SKM-1 treated with dmso at 0.1 percent for 144 hours (cell line): ENCODE measurements at regions not wholly inside any gene's neighbourhood (a gene's known extent, or its start where the extent isn't known, plus 50 kb on each side); places are given as distances from the start of the nearest gene placed in this dataset.

ENCODE experiments used
- DNase-seq: peaks from one replicate; lab custom pipeline; 2025; ENCODE audit not compliant: unreplicated experiment; lab: John Stamatoyannopoulos, UW

DNA sequence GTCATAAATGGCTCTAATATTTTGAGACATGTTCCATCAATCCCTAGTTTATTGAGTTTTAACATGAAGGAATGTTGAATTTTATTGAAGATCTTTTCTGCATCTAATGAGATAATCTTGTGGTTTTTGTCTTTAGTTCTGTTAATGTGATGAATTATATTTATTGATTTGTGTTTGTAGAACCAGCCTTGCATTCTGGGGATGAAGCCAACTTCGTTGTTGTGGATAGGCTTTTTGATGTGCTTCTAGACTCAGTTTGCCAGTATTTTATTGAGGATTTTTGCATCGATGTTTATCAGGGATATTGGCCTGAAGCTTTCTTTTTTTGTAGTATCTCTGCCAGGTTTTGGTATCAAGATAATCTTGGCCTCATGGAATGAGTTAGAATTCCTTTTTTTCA is 72.0 kb upstream of the CD96 start:
- no peak for DNase-seq

DNA sequence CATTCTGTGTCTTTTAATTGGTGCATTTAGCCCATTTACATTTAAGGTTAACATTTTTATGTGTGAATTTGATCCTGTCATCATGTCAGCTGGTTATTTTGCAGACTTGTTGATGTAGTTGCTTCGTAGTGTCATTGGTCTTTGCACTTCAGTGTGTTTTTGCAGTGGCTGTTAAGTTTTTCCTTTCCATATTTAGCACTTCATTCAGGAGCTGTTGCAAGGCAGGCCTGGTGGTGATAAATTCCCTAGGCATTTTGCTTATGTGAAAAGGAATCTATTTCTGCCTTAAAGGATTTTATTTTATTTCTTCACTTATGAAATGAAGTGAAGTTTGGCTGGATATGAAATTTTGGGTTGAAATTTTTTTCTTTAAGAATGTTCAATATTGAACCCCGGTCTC is 70.2 kb upstream of the CD96 start:
- no peak for DNase-seq

DNA sequence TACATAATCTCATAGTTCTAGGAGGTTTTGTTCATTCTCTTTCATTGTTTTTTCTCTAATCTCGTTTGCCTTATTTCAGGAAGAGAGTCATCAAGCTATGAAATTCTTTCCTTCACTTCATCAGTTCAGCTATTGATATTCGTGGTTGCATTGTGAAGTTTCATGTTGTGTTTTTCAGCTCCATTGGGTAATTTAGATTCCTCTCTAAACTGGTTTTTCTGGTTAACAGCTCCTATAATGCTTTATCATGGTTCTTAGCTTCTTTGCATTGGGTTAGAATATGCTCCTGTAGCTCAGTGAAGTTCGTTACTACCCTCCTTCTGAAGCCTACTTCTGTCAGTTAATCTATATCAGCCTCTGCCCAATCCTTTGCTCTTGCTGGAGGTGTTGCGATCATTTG is 69.4 kb upstream of the CD96 start:
- DNase-seq: no peak

DNA sequence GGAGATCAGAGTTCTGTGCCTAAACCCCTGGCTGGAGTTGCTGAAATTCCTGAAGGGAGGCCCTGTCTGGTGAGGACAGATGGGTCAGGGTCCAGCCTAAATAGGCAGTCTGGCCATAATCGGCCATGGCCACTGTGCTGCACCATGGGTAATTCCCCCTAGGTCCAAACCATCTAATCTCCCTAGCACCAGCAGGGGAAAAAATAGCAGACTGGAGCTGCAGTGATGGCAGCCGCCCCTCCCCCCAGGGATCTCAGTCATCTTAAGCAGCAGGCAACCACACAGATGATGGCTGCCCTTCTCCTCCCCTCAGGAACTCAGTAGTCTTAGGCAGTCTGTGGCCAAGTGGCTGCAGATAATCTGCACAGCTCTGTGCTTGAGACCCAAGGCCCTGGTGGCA is 68.4 kb upstream of the CD96 start:
- DNase-seq: no peak

DNA sequence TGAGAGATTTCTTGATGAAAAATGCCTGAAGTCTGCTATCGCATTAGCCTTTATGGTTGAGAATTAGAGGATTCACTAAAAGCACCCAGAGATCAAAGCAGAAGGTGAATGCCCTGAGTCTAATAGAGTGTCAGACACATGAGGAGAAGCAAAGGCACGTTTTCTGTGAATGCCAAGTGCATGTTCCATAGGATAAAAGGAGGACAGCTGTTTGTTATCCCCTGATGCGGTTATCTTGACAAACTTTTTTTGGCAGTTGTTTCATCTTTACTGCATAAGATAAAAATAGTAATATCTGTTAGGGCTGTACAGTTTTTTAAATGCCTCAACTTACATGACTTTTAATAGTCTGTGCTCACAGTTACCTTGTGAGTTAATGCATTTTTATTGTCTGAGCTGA is 65.3 kb upstream of the CD96 start:
- no peak for DNase-seq

DNA sequence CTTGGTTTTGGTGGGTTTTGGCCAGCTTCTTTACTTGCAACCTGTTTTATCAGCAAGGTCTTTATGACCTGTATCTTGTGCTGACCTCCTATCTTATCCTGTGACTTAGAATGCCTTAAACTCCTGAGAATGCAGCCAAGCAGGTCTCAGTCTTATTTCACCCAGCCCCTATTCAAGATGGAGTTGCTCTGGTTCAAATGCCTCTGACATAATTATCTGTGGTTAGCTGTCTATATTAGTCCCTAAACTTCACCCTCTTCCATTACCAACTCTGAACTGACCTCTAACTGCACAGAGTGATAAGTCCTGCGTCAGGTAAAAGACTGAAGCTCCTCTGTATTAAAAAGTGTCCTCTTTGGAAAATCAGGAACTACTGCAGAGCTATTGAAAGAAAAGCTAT is 61.9 kb upstream of the CD96 start:
- DNase-seq: no peak

DNA sequence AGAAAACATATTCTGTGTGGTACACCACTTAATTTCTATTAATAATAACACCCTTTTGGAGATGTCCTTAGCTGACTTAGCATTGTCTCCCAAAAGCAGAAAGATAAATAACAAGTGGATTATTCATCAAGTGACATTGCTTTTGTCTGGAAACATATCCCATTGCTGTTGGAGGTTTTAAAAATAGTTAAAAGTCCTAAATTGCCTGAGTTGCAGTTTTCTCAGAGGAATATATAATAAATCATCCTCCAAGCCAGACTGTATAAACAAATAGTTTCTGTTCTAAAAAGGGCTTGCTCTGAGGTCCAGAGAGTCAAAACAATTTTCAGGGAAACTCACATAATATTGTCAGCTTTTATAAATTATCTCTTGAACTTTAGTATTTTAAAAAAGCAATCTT is 60.4 kb upstream of the CD96 start:
- DNase-seq: no peak

DNA sequence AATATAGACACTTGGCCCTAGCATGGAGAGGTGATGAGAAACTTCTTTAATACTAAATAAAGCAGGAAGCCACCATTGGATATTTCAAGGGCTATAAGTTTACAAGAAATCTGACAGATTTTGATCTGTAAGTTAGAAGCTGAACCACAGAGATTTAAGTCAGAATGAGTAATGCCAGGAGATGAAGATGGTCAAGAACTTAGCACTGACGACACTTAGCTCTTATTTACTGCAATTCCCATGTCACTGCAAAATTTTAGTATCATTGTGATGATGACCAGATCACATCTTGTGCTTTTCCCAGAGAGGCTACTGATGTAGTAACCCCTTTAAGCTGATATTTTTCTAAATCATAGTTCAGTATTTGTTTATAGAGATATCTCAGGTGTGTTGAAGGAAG is 59.4 kb upstream of the CD96 start:
- DNase-seq: no peak

DNA sequence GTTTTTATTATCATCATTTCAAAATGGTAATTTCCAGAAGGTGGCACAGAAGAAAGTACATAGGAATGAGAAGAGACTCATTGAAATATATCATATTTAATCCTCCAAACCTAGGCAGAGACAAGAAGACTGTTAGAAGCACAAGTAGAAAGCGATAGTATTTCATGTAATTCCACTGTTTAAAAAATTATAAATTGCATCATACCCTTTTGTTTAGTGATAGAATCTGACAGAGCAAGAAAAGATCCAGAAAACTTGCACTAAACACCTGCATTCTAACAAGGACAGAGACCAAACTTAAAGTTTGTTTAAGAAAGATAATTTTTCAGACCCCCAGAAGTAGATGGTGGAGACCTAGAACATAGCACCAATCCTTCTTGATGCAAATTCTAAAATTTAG is 56.9 kb upstream of the CD96 start:
- no peak for DNase-seq
